GM12878 (cell line): ENCODE measurements at regions not wholly inside any gene's neighbourhood (a gene's known extent, or its start where the extent isn't known, plus 50 kb on each side); places are given as distances from the start of the nearest gene placed in this dataset.

Experiments used
- DPF2 ChIP-seq: fragments of 450-650 bp; IDR thresholded peaks from 2 replicates; pipeline ENCODE4 v1.6.1; 2017; ENCODE audit warnings: mild to moderate bottlenecking
- IKZF2 ChIP-seq, 2 experiments: fragments of 450-650 bp; IDR thresholded peaks; 2 replicates each; pipeline ENCODE4 v1.6.1; 2017; ENCODE audit warnings: mild to moderate bottlenecking in 2 of 2, moderate library complexity in 2 of 2
- NR2C1 ChIP-seq: fragments of 450-650 bp; IDR thresholded peaks from 2 replicates; pipeline ENCODE4 v1.6.1; 2017; ENCODE audit warnings: antibody characterized with exemption, mild to moderate bottlenecking, moderate library complexity
- SIN3A ChIP-seq: IDR thresholded peaks from 2 replicates; pipeline ENCODE4 v1.6.1; 2012; ENCODE audit warnings: low read depth, low read length, improper control_type of control experiment
- SMC3 ChIP-seq: IDR thresholded peaks from 2 replicates; pipeline ENCODE4 v1.6.1; 2011; ENCODE audit warnings: low read length, improper control_type of control experiment, borderline replicate concordance
- SREBF2 ChIP-seq: IDR thresholded peaks from 2 replicates; pipeline ENCODE4 v1.6.1; 2012; ENCODE audit warnings: mild to moderate bottlenecking, low read length
- WRNIP1 ChIP-seq: IDR thresholded peaks from 2 replicates; pipeline ENCODE4 v1.6.1; 2011; ENCODE audit warnings: low read depth, low read length, improper control_type of control experiment, borderline replicate concordance
- ZNF207 ChIP-seq: fragments of 450-650 bp; IDR thresholded peaks from 2 replicates; pipeline ENCODE4 v1.6.1; 2014; ENCODE audit warnings: antibody characterized with exemption, mild to moderate bottlenecking, borderline replicate concordance
- TF ChIP-seq, protein P1 (sequence below): fragments of 450-650 bp; IDR thresholded peaks from 2 replicates; pipeline ENCODE4 v1.6.1; 2017; ENCODE audit warnings: antibody characterized with exemption, mild to moderate bottlenecking, moderate library complexity
- TF ChIP-seq, protein P2 (sequence below): IDR thresholded peaks from 2 replicates; pipeline ENCODE4 v1.6.1; 2012; ENCODE audit warnings: low read depth, low read length, improper control_type of control experiment
- TF ChIP-seq, protein P3 (sequence below): IDR thresholded peaks from 2 replicates; pipeline ENCODE4 v1.6.1; 2011; ENCODE audit warnings: borderline replicate concordance, low read depth, mild to moderate bottlenecking, moderate library complexity, low read length; ENCODE audit not compliant: insufficient read depth, poor library complexity, severe bottlenecking
- TF ChIP-seq, protein P4 (sequence below): fragments of 450-650 bp; formaldehyde crosslinking; IDR thresholded peaks from 2 replicates; pipeline ENCODE4 v1.4.0; 2020; ENCODE audit warnings: mild to moderate bottlenecking, moderate library complexity

DNA sequence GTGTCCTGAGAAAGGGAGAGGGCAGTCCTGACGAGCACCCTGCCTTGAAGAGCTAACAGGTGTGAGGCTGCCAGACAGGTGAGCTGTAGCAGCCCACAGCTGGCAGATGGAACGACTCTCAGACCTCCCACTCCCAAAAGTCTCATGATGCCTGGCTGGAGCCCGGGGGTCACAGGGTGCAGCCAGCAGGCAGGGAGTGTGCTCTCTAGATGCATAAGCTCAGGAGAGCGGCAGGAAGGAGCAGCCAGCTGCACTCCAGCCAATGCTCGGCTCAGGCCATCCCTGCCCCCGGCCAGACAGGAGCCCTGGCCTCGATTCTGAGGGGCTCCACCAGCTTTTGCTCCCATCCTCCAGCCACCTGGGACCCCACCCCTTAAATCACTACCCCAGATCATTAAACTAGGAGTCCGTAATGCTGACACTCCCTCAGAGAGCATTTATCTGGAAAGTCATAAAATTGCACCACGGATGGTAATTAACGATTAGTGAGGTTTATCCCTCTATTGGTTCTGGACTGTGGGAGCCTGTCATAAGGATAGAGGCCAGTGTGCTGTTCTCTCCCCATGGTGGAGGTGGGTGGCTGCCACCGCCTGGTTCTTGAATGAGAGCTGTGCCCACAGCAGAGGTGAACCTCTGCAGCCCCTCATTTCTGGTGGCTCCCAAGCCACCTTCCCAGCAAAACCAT, 63.5 kb upstream of the ZMIZ1 start (continued):
- TF ChIP-seq, protein P1, sequence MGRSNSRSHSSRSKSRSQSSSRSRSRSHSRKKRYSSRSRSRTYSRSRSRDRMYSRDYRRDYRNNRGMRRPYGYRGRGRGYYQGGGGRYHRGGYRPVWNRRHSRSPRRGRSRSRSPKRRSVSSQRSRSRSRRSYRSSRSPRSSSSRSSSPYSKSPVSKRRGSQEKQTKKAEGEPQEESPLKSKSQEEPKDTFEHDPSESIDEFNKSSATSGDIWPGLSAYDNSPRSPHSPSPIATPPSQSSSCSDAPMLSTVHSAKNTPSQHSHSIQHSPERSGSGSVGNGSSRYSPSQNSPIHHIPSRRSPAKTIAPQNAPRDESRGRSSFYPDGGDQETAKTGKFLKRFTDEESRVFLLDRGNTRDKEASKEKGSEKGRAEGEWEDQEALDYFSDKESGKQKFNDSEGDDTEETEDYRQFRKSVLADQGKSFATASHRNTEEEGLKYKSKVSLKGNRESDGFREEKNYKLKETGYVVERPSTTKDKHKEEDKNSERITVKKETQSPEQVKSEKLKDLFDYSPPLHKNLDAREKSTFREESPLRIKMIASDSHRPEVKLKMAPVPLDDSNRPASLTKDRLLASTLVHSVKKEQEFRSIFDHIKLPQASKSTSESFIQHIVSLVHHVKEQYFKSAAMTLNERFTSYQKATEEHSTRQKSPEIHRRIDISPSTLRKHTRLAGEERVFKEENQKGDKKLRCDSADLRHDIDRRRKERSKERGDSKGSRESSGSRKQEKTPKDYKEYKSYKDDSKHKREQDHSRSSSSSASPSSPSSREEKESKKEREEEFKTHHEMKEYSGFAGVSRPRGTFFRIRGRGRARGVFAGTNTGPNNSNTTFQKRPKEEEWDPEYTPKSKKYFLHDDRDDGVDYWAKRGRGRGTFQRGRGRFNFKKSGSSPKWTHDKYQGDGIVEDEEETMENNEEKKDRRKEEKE, result no peak
- TF ChIP-seq IKZF2 (IDR thresholded peaks at IDR 0.05) (no peak), DPF2 (no peak), SMC3 (no peak), WRNIP1 (no peak), ZNF207 (no peak), NR2C1 (no peak), SIN3A (no peak), SREBF2 (no peak)
- TF ChIP-seq, protein P2, sequence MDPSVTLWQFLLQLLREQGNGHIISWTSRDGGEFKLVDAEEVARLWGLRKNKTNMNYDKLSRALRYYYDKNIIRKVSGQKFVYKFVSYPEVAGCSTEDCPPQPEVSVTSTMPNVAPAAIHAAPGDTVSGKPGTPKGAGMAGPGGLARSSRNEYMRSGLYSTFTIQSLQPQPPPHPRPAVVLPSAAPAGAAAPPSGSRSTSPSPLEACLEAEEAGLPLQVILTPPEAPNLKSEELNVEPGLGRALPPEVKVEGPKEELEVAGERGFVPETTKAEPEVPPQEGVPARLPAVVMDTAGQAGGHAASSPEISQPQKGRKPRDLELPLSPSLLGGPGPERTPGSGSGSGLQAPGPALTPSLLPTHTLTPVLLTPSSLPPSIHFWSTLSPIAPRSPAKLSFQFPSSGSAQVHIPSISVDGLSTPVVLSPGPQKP, result no peak
- TF ChIP-seq, protein P3, sequence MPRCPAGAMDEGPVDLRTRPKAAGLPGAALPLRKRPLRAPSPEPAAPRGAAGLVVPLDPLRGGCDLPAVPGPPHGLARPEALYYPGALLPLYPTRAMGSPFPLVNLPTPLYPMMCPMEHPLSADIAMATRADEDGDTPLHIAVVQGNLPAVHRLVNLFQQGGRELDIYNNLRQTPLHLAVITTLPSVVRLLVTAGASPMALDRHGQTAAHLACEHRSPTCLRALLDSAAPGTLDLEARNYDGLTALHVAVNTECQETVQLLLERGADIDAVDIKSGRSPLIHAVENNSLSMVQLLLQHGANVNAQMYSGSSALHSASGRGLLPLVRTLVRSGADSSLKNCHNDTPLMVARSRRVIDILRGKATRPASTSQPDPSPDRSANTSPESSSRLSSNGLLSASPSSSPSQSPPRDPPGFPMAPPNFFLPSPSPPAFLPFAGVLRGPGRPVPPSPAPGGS, result no peak
- TF ChIP-seq, protein P4, sequence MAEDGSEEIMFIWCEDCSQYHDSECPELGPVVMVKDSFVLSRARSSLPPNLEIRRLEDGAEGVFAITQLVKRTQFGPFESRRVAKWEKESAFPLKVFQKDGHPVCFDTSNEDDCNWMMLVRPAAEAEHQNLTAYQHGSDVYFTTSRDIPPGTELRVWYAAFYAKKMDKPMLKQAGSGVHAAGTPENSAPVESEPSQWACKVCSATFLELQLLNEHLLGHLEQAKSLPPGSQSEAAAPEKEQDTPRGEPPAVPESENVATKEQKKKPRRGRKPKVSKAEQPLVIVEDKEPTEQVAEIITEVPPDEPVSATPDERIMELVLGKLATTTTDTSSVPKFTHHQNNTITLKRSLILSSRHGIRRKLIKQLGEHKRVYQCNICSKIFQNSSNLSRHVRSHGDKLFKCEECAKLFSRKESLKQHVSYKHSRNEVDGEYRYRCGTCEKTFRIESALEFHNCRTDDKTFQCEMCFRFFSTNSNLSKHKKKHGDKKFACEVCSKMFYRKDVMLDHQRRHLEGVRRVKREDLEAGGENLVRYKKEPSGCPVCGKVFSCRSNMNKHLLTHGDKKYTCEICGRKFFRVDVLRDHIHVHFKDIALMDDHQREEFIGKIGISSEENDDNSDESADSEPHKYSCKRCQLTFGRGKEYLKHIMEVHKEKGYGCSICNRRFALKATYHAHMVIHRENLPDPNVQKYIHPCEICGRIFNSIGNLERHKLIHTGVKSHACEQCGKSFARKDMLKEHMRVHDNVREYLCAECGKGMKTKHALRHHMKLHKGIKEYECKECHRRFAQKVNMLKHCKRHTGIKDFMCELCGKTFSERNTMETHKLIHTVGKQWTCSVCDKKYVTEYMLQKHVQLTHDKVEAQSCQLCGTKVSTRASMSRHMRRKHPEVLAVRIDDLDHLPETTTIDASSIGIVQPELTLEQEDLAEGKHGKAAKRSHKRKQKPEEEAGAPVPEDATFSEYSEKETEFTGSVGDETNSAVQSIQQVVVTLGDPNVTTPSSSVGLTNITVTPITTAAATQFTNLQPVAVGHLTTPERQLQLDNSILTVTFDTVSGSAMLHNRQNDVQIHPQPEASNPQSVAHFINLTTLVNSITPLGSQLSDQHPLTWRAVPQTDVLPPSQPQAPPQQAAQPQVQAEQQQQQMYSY (CRISPR knock-in tag), result no peak
